SK-N-MC (cell line): ENCODE measurements at regions not wholly inside any gene's neighbourhood (a gene's known extent, or its start where the extent isn't known, plus 50 kb on each side); places are given as distances from the start of the nearest gene placed in this dataset.

ENCODE experiments used
- DNase-seq: peaks from one replicate; pipeline ENCODE4 v3.0.0-alpha.2; 2011; ENCODE audit warnings: low read depth, low spot score
- H3K27ac ChIP-seq: fragments of 200-600 bp; sonication (generic); 2 replicates; pipeline ENCODE4 v1.5.1; 2016; ENCODE audit warnings: mixed run types
- H3K36me3 ChIP-seq: fragments of 200-600 bp; sonication (generic); 2 replicates; pipeline ENCODE4 v1.6.1; 2017; ENCODE audit warnings: antibody characterized with exemption, low read length, mixed read lengths; ENCODE audit not compliant: insufficient read depth
- H3K4me3 ChIP-seq: fragments of 200-600 bp; sonication (generic); 2 replicates; pipeline ENCODE4 v1.5.1; 2016
- H3K9ac ChIP-seq: fragments of 200-600 bp; sonication (generic); 2 replicates; pipeline ENCODE4 v1.8.0; 2017; ENCODE audit warnings: mixed run types, mixed read lengths; ENCODE audit not compliant: insufficient read length
- H3K9me3 ChIP-seq: fragments of 200-600 bp; sonication (generic); 2 replicates; pipeline ENCODE4 v1.6.1; 2017; ENCODE audit warnings: low read depth, mild to moderate bottlenecking, antibody characterized with exemption, low read length, moderate library complexity, mixed read lengths
- EZH2 ChIP-seq: fragments of 200-600 bp; sonication (generic); IDR thresholded peaks from one replicate; pipeline ENCODE4 v1.6.1; 2017; ENCODE audit warnings: antibody characterized with exemption
- FOXP2 ChIP-seq: optimal IDR thresholded peaks from 2 replicates; pipeline ENCODE3; 2011; ENCODE audit warnings: mild to moderate bottlenecking, moderate library complexity; ENCODE audit not compliant: insufficient read depth; ENCODE audit errors: extremely low read length, control extremely low read depth
- POLR2AphosphoS5 ChIP-seq: IDR thresholded peaks from 2 replicates; pipeline ENCODE4 v1.6.1; 2012; ENCODE audit warnings: mild to moderate bottlenecking, low read depth, low read length, borderline replicate concordance

DNA sequence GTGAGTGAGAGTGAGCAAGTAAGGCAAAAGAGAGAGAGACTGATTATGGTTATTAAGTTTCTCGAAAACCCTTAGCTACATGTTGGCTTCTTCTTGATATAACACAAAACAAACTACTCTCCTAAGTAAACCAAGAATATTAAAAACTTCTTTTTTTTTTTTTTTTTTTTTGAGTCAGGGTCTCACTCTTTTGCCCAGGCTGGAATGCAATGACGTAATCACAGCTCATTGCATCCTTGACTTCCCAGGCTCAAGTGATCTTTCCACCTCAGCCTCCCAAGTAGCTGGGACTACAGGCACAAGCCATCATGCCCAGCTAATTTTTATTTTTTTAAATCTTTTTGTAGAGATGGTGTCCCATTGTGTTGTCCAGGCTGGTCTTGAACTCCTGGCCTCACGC, 102.2 kb upstream of the IL6 start:
- Histone ChIP-seq H3K9ac (no peak overlapping the region), H3K4me3 (no peak overlapping the region), H3K9me3 (no peaks in the 10 kb centered on the region), H3K27ac (no peak overlapping the region), H3K36me3 (no peaks in the 10 kb centered on the region)
- DNase-seq: no peak
- TF ChIP-seq FOXP2 (no peak), EZH2 (no peak), POLR2AphosphoS5 (no peak)

DNA sequence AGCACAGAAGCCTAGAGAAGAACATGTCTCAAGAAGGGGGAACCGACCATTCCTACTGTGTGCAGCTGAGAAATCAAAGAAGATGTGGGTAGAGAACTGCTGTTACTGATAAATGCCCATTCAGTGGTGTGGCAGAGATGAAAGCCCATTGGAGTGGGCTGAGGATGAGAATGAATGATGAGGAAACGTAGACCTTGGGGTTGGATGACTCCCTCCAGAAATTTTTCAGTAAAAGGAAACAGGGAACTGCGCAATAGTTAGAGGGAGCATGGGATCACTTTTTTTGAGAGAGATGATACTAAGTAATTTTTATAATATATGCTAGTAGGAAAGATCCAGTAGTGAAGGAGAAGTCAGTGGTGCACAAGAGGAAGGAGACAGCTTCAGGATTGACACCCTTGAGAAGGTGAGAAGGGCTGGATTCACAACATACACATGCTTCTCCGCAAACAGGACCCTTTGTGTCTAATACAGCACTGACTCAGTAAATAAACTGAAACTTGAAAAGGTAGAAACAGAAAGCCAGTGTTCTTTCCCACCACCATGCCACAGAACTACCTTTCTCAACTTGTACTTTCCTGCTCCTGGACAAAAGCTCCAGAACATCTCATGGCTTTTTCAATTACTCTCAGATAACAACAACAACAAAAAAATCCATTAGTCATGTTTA, 104.7 kb upstream of the IL6 start:
- peaks cover 7% of the 10 kb centered on the region; the same call in 1 of the 2 replicates for H3K9me3 ChIP-seq
- H3K27ac ChIP-seq: no peak overlapping the region
- no peak overlapping the region for H3K4me3 ChIP-seq
- no peak for DNase-seq
- no peaks in the 10 kb centered on the region for H3K36me3 ChIP-seq
- TF ChIP-seq POLR2AphosphoS5 (no peak), FOXP2 (no peak), EZH2 (no peak)
- no peak overlapping the region for H3K9ac ChIP-seq

DNA sequence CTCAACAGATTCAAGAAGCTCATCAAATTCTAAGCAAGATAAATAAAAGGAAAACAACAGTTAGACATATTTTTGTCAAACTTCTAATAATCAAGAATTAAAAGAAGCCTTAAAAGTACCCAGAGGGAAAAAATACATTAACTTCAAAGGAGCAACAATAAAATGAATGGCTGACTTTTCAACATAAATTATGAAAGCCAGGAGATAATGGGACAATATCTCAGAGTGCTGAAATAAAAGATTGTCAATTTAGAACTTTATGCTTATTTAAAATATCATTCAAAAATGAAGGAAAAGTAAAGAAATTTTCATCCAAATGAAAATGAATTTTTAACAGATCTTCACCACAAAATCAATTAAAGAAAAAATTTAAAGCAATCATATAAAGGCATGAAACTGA, 108.5 kb upstream of the IL6 start:
- peaks cover 7% of the 10 kb centered on the region; the same call in 1 of the 2 replicates for H3K9me3 ChIP-seq
- no peak overlapping the region for H3K9ac ChIP-seq
- DNase-seq: no peak
- H3K36me3 ChIP-seq: no peaks in the 10 kb centered on the region
- no peak overlapping the region for H3K4me3 ChIP-seq
- H3K27ac ChIP-seq: no peak overlapping the region
- TF ChIP-seq POLR2AphosphoS5 (no peak), FOXP2 (no peak), EZH2 (no peak)

GRCh38 chr7:22617166-22617565, 109.8 kb upstream of the IL6 start:
- Histone ChIP-seq H3K9me3 (peaks cover 7% of the 10 kb centered on the region; the same call in 1 of the 2 replicates), H3K36me3 (no peaks in the 10 kb centered on the region), H3K9ac (no peak overlapping the region), H3K27ac (no peak overlapping the region), H3K4me3 (no peak overlapping the region)
- TF ChIP-seq EZH2 (no peak), FOXP2 (no peak), POLR2AphosphoS5 (no peak)
- no peak for DNase-seq

DNA sequence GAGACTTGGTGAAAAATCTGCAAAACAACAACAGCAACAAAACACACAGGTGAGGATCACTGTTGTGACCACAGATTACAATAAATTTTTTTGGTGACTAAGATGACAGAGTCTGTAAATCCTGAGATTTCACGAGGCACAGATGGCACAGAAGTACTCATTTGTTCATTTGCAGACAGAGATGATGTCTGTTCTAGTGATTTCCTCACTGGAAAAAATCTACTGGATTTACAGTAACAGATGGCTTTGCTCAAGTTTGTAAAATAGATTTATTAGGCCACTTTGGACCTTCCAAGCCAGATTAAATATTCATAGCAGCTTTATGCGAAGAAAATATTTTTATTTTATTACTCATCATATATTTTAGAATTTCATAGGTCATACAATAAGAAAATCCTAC, 113.5 kb upstream of the IL6 start:
- no peak overlapping the region for H3K9ac ChIP-seq
- no peak for DNase-seq
- TF ChIP-seq EZH2 (no peak), FOXP2 (no peak), POLR2AphosphoS5 (no peak)
- H3K4me3 ChIP-seq: no peak overlapping the region
- no peaks in the 10 kb centered on the region for H3K36me3 ChIP-seq
- no peak overlapping the region for H3K27ac ChIP-seq
- 0 out of 2 replicates have a peak, but pooled peaks cover 7% of the 10 kb centered on the region for H3K9me3 ChIP-seq

DNA sequence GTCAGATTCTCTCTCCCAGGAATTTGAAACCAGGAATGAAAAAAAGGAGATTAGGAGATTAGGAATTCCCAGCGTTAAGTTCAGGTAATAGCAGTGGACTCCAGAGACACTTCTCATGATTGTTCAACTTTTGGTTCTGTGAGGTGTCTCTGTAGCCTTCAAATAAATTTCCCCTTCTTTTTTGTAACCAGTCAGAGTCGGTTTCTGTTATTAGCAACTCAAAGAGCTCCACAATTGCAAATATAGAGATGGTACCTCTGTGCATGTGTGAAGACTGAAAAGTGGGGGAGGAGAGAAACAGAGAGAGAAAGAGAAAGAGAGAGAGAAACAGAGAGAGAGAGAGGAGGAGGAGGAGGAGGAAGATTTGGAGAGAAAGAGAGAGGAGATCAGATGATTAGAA, 112.8 kb upstream of the STEAP1B start:
- H3K27ac ChIP-seq: no peak overlapping the region
- no peak for TF ChIP-seq FOXP2
- TF ChIP-seq EZH2: no peak
- TF ChIP-seq POLR2AphosphoS5: no peak
- no peaks in the 10 kb centered on the region for H3K36me3 ChIP-seq
- H3K9ac ChIP-seq: no peak overlapping the region
- H3K4me3 ChIP-seq: no peak overlapping the region
- H3K9me3 ChIP-seq: 0 out of 2 replicates have a peak, but pooled peaks cover 5% of the 10 kb centered on the region
- DNase-seq: no peak

DNA sequence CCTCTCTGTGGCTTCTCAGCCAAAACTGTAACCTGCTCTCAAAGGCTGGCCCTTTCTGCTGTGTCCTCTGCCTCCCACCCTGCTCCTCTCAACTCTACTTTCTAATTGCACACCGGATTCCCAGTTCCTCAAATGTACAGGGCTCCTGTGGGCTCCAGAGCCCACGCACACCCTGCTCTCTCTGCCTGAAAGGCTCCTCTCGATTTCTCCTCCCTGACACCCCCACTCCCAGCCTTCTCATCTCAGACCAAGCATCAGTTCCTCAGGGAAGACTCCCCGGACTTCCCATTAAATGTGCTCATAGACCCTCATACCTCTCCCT, 111.7 kb upstream of the STEAP1B start:
- no peaks in the 10 kb centered on the region for H3K9me3 ChIP-seq
- no peak overlapping the region for H3K9ac ChIP-seq
- DNase-seq: no peak
- H3K36me3 ChIP-seq: no peaks in the 10 kb centered on the region
- H3K27ac ChIP-seq: no peak overlapping the region
- H3K4me3 ChIP-seq: no peak overlapping the region
- no peak for TF ChIP-seq POLR2AphosphoS5
- no peak for TF ChIP-seq EZH2
- TF ChIP-seq FOXP2: no peak

GRCh38 chr7:22610951-22611757, 111.2 kb upstream of the STEAP1B start:
- no peaks in the 10 kb centered on the region for H3K9me3 ChIP-seq
- DNase-seq: no peak
- H3K36me3 ChIP-seq: no peaks in the 10 kb centered on the region
- no peak for TF ChIP-seq FOXP2
- TF ChIP-seq POLR2AphosphoS5: no peak
- no peak for TF ChIP-seq EZH2
- no peak overlapping the region for H3K27ac ChIP-seq
- no peak overlapping the region for H3K9ac ChIP-seq
- no peak overlapping the region for H3K4me3 ChIP-seq

GRCh38 chr7:22610263-22610662, 110.3 kb upstream of the STEAP1B start:
- Histone ChIP-seq H3K27ac (no peak overlapping the region), H3K4me3 (no peak overlapping the region), H3K36me3 (no peaks in the 10 kb centered on the region), H3K9me3 (no peaks in the 10 kb centered on the region), H3K9ac (no peak overlapping the region)
- TF ChIP-seq POLR2AphosphoS5 (no peak), EZH2 (no peak), FOXP2 (no peak)
- DNase-seq: no peak
